ENCODE measurements at regions not wholly inside any gene's neighbourhood (a gene's known extent, or its start where the extent isn't known, plus 50 kb on each side); places are given as distances from the start of the nearest gene placed in this dataset.

DNA sequence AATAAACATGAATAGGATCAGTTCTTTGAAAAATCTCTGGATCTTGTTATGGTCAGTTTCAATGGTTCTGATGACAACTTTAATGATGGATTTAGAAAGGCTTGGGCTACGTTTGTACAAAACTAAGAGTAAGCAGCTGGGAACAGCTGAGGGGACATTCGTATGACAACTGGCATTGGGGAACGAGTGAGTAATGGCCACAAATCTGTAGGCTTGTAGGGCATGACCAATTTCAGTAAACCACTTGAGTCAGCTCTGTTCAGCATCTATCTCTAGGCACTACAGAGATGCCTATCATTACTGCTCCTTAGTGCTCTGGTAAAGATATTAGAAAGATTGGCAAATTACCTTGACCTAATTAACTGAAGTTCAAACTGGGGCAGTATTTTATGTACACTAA lies 1375.6 kb downstream of the EPHA7 start:
- TF ChIP-seq CTCF (IDR thresholded peaks at IDR 0.05; ENCODE audit: insufficient read depth, low read length): no peak
- TF ChIP-seq GABPA (IDR thresholded peaks at IDR 0.05; ENCODE audit: low read depth): no peak
- TF ChIP-seq POLR2AphosphoS5 (IDR thresholded peaks at IDR 0.05; ENCODE audit: low read depth): no peak
